Left lobe of liver (tissue), 2 donors: ENCODE measurements at regions not wholly inside any gene's neighbourhood (a gene's known extent, or its start where the extent isn't known, plus 50 kb on each side); places are given as distances from the start of the nearest gene placed in this dataset.

ENCODE experiments used
- ATAC-seq: fragments of 200-7000 bp; cut with Tn5 transposase; one replicate; pipeline ENCODE4 v1.9.1; 2020; ENCODE audit warnings: mild to moderate bottlenecking, moderate library complexity
- DNase-seq: peaks from one replicate; pipeline ENCODE4 v3.0.0-alpha.2; 2020; ENCODE audit warnings: low spot score
- donor health status: DM: no; HTN: no; CAD: no; lungs with moderate emphysema.
- donor health status: DM: no; HTN: yes; CAD: no.

DNA sequence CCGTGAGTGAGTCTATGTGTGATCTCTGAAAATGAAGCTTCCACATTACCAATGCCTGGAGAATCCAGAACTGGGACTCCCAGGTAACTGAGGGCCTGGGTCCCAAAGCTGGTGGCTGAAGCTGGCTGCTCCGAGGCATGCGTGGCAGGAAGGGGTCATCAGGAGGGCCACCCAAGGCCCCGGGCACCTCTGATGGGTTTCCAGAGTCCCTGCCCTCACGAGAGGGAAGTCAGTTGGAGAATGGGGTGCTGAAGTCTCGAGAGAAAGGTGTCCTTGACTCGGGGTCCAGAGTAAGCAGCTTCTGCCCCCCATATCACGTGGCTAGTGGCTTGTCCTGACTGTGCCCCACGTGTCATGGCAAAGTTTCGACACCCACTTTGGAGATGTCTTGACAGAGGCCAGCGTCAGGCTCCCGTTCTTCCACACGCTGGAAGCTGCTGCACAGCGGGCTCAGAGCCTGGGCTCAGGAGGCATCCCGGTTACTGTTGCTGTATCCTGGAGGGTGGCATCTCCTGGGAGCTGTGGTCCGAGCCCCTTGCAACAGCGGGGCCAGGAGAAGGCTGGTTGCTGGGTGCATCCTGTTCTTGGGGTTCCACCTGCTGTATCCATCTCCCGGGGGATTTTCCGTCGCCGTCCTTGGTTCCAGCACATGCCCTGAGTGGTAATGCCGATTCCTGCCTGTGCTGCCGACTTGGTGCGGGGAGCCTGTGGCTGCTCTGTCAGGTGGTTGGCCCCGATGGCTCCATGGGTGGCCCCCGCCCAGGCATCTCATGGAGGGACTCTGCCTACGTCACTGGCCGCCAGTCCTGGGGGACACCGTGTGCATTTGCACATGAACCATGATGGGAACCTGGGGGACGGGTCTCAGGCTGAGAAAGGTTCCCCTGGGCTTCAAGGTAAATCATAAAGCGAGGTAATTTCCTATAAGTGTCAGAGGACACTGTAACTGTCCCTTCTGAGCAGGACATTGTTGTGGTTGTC, 183.3 kb upstream of the HDAC4 start:
- no peak for DNase-seq
- ATAC-seq: no peak

DNA sequence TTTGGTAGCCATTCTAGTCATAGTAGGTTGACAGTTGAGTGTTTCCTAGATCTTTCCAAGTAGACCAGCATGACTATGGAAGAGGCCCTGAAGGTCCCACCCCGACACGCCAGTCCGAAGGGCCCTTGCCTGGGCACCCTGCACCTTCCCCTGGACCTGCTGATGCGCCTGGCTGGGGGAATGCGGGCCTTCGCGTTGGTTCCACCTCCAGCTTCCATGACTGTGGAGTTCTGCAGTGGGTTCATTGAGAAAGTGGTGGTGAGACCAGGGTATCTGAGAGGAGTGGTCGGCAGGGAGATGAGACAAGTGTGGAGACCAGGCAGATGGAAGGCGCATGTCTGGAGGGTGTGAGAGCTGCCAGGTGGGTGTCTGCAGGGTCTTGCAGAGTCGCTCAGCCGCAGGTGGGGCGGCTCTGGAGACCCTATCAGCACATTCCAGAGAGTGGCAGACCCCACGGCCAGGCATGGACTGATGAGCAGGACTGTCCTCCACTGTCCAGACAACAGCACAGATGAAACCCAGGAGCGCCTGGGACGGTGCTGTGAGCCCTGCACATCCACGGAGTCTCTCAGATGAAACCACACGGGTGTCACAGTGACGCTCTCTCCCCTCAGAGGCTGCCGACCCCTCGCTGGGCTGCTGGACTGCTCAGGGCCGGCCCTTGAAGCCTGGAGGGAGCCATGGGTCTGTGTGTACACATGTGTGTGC, 182.5 kb upstream of the HDAC4 start:
- no peak for DNase-seq
- no peak for ATAC-seq

DNA sequence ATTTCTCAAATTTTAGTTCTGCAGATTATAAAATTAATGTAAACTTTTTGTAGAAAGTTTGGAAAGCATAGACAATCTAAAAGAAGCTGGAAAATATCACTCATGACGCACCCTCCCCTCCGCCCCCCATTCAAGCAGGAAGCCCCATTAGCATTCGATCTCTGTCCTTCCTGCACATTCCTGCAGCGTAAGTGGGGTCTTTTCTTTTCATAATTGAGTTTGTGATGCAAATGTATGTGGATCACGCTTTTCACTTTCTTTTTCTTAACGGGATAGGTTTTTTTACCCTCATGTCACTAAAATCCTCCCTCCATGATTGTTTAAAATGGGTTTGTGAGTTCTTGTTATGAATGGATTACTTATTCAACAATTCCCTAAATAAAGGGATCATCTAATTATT, 181.7 kb upstream of the HDAC4 start:
- DNase-seq: no peak
- ATAC-seq: no peak

DNA sequence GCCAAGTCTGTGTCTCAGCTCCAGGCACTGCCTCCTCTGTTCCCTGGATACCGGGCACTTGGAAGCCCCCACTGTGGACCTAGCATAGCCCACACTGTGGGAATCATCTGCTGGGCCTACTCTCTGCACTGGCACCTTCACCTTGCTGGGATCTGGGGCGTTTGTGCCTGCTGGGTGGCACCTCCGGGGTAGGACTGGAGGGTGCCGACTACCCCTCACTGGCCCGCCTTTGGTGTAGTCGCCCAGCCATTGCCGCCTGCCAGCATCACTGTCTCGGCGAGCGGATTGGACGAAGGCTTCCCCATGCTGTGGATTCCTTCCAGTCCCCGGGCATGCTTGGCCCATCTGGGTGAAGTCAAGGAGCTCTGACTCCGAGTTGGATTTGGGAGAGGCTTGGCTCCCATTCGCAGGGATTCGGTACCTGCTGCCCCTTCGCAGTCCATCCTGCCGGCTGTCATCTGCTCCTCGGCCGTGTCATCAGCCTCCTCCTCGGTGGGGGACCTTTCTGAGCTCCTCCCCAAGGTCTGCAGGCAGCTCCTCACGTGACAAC, 180.6 kb upstream of the HDAC4 start:
- DNase-seq (no peak), ATAC-seq (no peak)

DNA sequence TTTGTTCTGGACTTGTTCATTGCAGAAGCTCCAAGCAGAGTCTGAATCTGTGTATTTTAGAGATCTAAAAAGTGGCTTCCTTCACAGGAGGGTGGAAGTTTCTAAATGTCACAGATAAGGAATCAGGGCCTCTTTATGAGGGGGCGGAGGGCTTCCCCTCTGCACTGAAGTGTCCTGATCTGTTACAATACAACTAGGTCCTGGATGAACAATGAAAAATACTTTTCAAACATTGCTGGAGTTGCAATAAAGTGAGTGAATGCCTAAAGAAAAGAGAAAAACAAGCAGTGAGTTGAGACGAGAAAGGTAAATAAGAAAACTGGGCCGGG, 179.3 kb upstream of the HDAC4 start:
- ATAC-seq (no peak), DNase-seq (no peak)

DNA sequence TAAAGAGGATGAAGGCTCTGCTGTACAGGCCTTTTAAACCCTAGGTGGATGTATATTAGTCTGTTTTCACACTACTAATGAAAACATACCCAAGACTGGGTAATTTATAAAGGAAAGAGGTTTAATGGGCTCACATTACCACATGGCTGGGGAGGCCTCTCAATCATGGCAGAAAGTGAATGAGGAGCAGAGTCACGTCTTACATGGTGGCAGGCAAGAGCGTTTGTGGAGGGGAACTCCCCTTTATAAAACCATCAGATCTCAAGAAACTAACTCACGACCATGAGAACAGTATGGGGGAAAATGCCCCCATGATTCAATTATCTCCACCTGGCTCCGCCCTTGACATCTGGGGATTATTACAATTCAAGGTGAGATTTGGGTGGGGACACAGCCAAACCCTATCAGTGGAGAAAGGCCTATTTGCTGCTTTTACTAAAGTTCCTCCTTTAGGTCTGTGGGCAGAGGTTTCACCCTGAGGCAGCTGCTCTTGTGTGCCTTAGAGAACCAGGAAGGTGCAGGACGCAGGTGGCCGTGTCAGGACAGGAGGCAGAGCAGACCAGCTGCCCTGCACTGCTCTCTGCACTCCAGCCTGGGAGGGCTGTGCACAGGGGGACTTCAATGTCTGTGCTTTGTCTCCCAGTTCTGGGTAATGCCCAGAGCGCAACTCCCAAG, 178.8 kb upstream of the HDAC4 start:
- DNase-seq (no peak), ATAC-seq (no peak)

DNA sequence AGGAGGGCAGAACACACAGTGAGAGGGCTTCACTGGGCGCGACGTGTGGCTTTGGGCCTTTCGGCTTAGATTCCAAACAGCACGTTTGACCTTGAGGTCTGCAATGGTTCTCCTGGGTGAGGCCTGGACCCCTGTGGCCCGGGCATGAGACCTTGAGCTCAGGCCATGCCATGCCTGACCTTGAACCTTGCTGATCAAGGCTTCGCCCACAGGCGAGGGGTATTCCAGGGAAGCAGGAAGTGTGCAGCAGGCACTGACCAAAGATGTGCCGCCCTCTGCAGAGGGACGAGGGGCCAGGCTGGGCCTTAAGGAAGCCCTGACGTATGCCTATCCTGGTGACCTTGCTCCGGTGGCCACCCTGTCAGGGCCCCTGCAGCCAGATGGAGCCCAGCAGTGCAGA, 178.3 kb upstream of the HDAC4 start:
- ATAC-seq (no peak), DNase-seq (no peak)

DNA sequence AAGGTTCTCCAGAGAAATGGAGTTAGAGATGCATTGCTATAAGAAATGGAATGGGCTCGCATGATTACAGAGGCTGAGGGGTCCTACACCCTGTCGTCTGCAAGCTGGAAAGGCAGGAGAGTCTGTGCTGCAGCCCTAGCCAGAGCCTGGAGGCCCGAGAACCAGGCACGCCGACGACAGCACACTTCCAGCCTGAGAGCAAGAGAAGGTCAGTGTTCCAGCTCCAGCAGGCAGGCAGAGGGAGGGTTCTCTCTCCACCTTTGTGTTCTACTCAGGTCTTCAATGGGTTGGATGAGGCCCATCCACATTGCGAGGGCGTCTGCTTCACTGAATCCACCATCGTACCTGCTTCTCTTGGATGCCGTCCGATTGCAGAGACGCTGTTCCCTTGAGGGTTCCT, 177.6 kb upstream of the HDAC4 start:
- DNase-seq: no peak
- no peak for ATAC-seq

DNA sequence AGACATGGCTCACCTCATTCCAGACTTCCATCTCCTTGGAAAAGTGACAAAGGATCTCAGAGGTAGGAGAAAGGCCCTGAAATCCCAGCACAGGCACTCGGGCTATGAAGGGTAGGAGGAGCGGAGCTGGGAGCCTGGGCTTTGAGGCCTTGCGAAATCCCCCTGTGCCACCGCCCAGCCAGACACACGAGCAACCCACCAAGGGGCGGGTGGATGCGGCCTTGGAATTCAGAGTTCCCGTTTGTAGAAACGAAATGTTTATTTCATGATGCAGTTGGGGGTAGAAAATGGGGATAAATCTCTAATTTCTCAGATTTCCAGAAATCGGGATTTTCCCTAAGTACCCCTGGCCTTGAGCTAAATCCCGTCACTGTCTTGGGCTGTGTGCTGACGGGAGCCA, 177.1 kb upstream of the HDAC4 start:
- DNase-seq: no peak

DNA sequence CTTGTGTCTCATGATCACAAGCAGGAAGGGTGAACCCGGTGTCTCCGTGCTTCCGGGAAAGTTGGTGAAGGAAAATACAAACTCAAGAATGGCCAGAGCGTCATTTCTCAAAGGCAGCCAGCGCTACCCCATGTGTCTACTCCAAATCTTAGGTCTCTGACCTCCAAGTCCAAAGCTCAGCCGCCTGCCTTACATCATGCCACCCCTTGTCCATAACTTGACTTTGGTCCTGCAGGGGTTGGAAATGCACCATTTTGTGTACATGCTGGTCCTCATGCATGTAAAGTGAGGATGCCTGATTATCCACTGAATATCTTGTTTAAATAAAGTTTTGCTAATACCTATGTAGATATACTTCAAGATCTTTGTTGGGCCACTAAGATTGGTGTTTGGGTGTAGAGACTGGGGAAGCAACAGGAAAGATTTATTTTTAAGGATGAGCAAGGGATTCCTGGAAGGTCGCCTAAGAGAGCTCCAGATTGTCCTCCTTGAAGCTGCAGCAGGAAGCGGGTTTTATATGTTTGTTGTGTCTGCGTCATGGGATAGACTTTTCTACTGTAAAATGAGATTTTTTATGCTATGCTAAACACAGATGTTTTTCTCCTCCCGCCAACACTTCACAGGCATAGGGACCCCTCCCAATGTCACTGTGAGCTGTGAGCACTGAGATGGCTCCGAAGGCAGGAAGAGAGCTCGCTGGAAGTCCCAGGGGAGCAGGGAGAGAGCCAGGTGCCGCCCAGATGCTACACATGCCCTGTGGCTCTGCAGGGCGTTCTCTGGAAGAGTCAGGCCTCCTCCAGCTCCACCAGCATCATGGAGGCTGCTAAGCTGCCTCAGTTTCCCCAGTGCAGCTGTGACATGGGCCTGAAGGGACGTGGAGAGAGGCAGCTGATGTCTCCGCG, 176.2 kb upstream of the HDAC4 start:
- ATAC-seq (no peak), DNase-seq (no peak)

More for the DNA sequence above, 177.1 kb upstream of the HDAC4 start:
- no peak for ATAC-seq

DNA sequence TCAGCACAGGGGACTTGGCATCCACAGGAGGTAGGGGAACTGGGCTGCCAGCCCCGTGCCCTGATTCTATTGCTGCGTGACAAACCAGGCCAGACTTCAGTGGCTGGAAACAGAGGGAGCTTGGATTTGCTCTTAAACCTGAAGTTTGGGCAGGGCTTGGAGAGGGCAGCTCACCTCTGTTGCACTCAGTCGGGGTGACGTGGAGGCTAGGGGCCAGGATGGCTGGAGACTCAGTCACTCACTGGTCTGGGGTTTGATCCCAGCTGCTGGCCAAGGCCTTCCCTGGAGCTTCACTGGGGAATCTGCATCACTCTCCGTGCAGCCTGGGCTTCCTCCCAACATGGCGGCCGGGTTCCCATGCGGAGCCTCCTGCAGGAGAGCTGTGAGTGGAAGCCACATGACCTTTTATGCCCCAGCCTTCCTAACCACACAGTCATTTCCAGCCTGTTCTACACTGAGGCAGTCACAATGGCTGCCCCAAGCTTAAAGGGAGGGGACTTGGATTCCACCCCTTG, 175.2 kb upstream of the HDAC4 start:
- ATAC-seq: no peak
- no peak for DNase-seq

DNA sequence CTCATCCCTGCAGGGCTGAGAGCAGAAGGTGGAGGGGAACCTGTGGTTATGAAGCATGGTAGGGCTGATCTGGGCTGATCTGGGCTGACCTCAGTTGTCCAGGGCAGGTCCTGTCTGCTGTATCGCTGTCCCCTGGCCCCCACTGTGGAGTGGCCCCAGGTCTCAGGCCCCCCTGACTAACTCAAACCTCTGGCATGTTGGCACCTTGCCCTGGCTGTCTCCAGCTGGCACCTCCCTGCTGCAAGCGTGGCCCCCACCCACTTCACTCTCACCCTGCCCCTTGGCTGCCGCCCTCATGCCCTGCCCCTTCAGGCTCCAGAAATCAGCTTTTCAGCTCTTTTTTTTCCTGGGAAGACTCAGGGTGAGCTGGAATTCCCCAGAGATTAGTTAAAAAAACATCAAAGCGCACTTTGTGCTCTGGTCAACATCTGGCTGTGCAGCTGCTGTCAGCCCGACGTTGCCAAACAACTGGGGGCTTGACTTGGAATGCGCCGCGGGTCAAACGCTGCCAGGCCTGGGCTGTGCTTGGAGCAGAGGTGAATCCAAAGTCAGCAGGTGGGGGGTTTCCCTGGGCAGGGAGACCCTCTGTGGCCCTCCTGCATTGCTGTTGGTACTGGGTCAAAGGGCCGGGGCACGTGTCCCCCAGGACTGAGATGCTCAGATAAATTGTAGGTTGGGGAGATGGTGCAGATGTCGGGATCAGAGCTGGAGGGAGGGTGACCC, 173.8 kb upstream of the HDAC4 start:
- ATAC-seq (no peak), DNase-seq (no peak)

DNA sequence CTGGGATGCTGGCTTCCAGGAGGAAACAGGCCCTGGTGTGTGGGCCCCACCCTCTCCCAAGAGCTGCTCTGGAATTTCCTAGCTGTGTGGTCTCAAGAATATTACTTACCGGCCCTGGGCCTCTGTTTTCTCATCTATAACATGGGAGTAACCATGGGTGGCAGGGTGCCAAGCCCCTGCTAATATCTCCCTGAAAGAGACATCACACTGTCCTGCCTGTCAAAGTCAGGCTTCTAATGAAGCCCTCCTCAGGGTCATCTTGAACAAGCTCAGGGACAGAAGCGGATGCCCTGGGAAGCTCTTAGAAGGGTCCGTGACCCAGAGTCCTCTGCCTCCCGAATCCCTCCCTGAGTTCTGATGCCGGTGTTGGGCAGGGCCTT, 173.2 kb upstream of the HDAC4 start:
- no peak for ATAC-seq
- DNase-seq: no peak

DNA sequence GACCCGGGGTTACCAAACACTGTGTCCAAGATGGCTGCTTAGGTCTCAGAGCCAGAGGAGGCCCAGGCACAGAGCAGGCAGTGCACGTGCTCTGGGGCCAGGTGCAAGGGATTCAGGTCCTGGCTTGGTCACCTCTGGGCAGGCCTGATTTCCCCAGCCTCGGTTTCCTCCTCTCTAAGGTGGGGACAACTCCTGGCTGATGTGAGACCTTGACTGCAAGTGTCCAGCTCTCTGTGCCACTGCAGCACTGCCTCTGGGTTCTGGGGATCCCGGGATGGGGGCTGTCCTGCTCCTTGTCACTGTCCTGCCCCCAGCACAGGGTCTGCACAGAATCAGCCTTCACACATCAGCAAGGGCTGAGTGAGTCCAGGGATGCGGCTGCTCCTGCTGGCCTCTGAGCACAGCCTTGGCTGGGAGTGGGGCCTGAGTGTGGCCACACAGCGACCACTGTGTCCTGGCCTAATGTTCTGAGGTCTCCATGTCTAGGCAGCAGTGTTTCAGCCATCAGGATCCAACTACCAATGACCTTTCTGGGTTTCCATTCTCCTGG, 170.2 kb upstream of the HDAC4 start:
- ATAC-seq: no peak
- no peak for DNase-seq

DNA sequence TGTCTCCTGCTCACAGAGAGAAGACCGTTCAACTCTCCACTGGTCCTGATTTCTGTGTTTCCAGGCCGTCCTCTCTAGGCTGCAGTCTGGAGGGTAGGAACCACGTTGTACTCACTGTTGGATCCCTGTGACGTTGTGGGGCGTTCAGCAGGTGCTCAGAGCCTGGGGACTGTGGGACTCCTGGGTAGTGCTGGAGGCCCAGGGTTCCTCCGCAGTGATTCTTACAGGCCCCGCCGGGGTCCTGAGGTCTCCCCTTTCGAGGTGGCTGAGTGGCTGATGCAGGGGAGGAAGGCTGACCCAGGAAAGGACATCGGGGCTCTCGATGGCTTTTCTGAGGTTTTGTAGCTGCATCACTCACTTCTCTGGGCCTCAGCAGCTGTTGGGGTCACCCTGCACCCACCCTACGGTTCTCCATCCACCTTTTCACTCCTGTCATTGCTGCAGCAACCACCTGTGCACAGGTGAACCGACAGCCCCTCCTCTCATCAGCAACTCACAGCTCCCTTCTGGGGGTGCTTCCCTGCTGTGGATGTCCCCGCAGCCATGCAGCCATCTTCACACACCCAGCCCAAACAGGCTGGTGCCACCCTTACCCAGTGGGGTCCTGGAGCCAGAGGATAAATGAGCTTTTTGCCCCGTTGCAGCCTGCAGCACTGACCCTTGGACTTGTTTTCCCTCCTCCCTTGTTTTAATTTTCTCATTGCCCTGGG, 169.6 kb upstream of the HDAC4 start:
- no peak for ATAC-seq

DNA sequence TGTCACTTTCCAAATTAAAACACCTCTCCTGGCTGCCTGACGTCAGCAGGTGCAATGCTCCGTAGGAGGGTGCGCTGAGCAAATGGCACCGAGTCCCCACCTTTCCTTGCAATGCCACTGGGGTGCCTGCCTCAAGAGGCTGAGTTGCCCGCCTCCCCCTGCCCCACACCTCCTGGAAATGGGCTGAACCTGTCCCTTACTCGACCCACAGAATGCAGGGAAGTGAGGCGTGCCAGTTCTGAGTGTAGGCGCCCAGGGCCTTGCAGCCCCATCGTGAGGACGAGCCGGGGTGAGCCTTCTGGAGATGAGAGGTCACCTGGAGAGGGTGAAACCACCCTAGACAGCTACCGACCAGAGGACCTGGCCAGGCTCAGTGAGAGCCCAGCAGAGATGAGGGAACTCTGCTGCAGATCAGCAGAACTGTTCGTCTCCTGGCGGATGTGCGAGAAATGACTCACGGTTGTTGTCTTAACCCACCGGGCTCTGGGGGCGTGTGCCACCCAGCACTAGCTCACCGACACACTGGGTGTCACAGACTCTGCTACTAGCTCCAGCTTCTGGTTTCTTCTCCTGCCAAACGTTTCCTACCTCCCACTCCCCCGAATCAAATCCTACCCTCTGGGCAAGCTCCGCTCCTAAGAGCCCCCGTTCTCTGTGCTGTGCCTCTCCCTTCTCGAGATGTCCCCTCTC, 168.7 kb upstream of the HDAC4 start:
- no peak for ATAC-seq
- no peak for DNase-seq

More for the DNA sequence above, 169.6 kb upstream of the HDAC4 start:
- DNase-seq: no peak

DNA sequence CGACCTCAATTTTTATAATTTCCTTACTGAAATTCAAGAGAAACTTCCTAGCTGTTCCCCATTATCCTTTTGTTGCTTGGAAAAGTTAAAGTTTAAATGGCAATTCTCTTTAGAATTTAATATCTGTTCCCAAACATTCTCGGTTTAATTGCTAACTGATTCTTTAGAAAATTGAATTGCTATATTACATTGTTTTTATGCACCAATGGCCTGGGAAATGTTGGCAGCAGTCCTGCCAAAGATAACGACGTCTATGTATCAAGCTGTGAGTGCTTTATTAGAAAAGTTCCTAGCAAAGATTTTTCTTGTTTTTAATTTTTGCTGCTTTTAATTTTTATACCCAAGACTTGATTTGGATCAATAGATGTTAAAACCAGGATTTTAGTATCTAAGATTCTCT, 167.8 kb upstream of the HDAC4 start:
- DNase-seq (no peak), ATAC-seq (no peak)

DNA sequence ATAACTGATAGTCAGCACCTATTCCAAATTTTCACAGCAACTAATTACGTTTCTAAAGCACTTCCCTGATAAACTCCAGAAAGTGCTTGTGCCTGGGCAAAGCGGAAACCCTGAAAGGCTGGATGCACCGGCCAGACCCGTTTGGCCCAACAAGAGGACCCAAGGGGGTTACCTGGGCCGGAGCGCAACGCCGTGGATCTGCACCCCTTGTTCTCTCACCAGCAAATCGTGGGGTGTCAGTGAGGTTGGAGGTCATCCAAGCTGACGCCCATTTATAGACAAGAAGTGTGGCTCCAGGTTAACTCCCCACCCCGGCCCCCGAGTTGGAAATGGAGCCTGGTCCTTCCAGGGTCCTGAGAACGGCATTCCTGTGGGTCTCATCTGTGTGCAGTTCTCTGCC, 167.0 kb upstream of the HDAC4 start:
- DNase-seq (no peak), ATAC-seq (no peak)
